Mesenteric fat pad (tissue), 1 donor: ENCODE measurements at regions not wholly inside any gene's neighbourhood (a gene's known extent, or its start where the extent isn't known, plus 50 kb on each side); places are given as distances from the start of the nearest gene placed in this dataset.

ENCODE experiments used
- DNase-seq: peaks from one replicate; pipeline ENCODE4 v3.0.0-alpha.2; 2020; ENCODE audit warnings: low spot score
- donor health status: DM: yes; HTN: yes; CAD: no.

- no peak for DNase-seq
Observed at GRCh38 chr6:91434576-91434975, 847.7 kb upstream of the MAP3K7 start.

- no peak for DNase-seq
Observed at GRCh38 chr6:91433660-91434534, 847.0 kb upstream of the MAP3K7 start.

GRCh38 chr6:91428953-91429560 is 842.2 kb upstream of the MAP3K7 start:
- no peak for DNase-seq

GRCh38 chr6:91428296-91428695 is 841.4 kb upstream of the MAP3K7 start:
- DNase-seq: no peak

- no peak for DNase-seq
Observed at GRCh38 chr6:91420243-91420642, 833.4 kb upstream of the MAP3K7 start.

GRCh38 chr6:91415031-91415605 is 828.2 kb upstream of the MAP3K7 start:
- DNase-seq: no peak

- DNase-seq: no peak
Observed at GRCh38 chr6:91412532-91412931, 825.7 kb upstream of the MAP3K7 start.

- DNase-seq: no peak
Observed at GRCh38 chr6:91407706-91408105, 820.8 kb upstream of the MAP3K7 start.

GRCh38 chr6:91392951-91393350 is 806.1 kb upstream of the MAP3K7 start:
- no peak for DNase-seq

- no peak for DNase-seq
Observed at GRCh38 chr6:91387290-91388059, 800.6 kb upstream of the MAP3K7 start.

- no peak for DNase-seq
Observed at GRCh38 chr6:91386204-91386603, 799.3 kb upstream of the MAP3K7 start.

GRCh38 chr6:91383207-91383606 is 796.3 kb upstream of the MAP3K7 start:
- DNase-seq: no peak

- DNase-seq: no peak
Observed at GRCh38 chr6:91376686-91377085, 789.8 kb upstream of the MAP3K7 start.

- no peak for DNase-seq
Observed at GRCh38 chr6:91366781-91367180, 779.9 kb upstream of the MAP3K7 start.

GRCh38 chr6:91358986-91359385 is 772.1 kb upstream of the MAP3K7 start:
- no peak for DNase-seq

GRCh38 chr6:91352878-91353277 is 766.0 kb upstream of the MAP3K7 start:
- DNase-seq: no peak

GRCh38 chr6:91352321-91352720 is 765.4 kb upstream of the MAP3K7 start:
- no peak for DNase-seq

- DNase-seq: no peak
Observed at GRCh38 chr6:91350146-91350908, 763.5 kb upstream of the MAP3K7 start.

- no peak for DNase-seq
Observed at GRCh38 chr6:91341473-91341872, 754.6 kb upstream of the MAP3K7 start.

GRCh38 chr6:91340896-91341395 is 754.1 kb upstream of the MAP3K7 start:
- DNase-seq: no peak

- no peak for DNase-seq
Observed at GRCh38 chr6:91337967-91338366, 751.1 kb upstream of the MAP3K7 start.
